Hematopoietic multipotent progenitor cell treated with erythropoietin and hydrocortisone succinate and interleukin-3 and kit ligand, for 6 days (in vitro differentiated cells): ENCODE measurements at regions not wholly inside any gene's neighbourhood (a gene's known extent, or its start where the extent isn't known, plus 50 kb on each side); places are given as distances from the start of the nearest gene placed in this dataset.
A peak's percentile ranks its signal among the peaks of the same experiment; 100 is the strongest.
"Not testable (repeated sequence)": the region's sequence is repeated elsewhere in the genome, so short reads cannot be mapped to it uniquely, and the experiment has no call there.

Experiments
- DNase-seq: peaks from one replicate; pipeline ENCODE4 v3.0.0-alpha.2; 2015

GRCh38 chr6:60574723-60575122, 1711.3 kb downstream of the KHDRBS2 start:
- DNase-seq = not testable (repeated sequence)

DNA sequence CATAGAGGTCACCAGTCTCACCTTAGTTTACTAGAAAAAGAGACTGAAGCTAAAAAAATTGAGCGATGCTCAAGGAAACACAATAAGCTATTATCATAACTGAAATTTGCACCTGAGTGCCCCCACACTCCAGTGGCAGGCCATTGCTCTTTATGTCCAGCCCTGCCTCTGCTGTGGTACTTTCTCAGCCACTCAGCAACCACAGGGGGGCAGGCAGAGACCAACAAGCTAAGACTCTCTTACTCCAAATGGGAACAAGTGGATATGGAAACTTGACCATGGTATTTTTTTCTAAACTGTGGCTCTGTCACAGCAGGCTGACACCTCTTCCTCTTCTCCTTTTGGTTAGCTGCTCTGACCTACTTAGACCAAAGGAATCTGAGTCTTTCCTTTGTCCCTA, 1713.4 kb downstream of the KHDRBS2 start:
- not testable (repeated sequence) for DNase-seq

GRCh38 chr6:60571293-60572016, 1714.6 kb downstream of the KHDRBS2 start:
- not testable (repeated sequence) for DNase-seq

DNA sequence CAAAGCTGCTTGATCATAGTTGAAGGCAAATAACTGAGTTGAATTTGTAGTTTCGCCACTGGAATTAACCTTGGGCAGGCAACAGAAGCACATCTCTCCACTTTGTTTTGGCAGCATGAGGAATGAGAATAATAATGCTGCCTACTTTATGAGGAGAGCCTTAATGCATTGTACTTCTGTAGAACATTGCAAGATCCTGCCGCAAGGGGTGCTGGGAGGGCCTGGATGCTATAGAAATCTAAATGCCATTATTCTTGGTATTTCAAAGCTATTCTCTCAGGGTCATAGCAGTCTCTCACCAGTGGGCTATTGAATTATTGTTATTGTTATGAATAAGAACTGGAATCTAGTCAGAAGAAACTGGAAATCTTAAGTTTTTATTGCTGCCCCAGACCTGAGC, 1715.4 kb downstream of the KHDRBS2 start:
- DNase-seq = not testable (repeated sequence)

DNA sequence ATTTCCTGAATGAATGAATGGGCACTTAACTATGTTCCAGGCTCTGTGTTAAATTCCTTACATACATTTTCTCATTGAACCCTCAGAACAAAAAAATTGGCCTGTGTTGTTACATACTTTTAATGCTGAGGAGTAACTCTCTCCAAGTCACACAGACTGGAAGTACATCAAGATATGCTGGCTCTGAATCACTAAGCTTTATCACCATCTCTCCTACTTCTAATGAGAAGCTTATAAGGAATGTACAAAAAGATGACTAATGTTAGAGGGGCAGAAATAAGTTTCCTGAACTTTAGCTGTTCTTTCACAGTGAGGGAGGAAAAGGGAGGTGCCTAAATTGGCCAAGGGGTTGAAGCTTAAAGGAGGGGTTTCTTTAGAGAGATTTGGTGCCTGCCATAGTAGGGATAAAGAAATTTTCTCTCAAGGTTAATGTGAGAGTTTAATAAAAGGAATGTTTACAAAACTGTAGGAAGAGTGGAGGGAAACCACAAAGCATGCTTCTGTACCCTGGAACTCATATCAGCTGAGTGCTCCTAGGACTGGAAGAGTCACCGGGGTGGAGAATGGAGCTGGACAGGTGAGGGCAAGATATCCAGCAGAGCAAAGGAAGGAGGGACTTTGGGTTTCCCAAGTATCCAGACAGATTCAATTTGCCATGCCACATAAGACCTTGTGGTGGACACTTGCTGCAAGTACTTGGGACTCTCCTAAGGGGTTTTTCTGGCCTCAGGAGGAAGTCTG, 1718.4 kb downstream of the KHDRBS2 start:
- not testable (repeated sequence) for DNase-seq

DNA sequence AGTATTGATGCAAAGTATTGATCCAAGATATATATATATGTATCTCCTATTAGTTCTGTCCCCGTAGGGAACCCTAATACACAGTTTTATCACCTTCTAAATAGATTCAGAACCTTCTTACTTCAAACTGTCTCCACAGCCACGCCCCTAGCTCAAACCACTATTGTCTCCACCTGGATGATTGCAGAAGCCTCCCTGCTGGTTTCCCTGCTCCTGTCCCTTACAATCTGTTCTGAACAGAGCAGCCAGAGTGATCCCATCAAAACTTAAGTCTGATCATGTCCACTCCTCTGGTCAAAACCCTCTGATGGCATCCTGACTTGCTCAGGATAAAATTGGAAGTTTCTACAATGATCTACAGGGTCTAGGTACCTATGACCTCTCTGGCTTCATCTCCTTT, 1719.6 kb downstream of the KHDRBS2 start:
- not testable (repeated sequence) for DNase-seq

- DNase-seq = not testable (repeated sequence)
Measured at GRCh38 chr6:60559702-60560101, 1726.3 kb downstream of the KHDRBS2 start.

DNA sequence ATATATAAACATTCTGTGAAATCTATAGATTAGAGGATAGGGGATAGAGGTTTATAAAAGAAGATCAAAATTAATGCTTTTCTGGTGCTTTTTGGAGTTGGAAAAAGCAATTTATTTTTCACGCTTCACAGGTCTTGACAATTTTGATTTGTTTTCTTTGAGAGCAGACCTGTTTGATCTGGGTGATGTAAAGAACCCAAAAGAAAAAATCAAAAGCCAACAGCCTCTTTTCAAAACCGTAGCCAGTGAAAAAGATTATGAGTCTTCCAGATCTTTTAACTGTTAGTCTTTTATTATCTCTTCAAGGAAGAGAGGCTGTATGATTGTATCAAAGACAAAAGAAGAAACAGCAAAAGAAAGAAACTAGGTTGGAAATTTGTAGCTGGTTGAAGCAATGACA, 1738.7 kb downstream of the KHDRBS2 start:
- not testable (repeated sequence) for DNase-seq

DNA sequence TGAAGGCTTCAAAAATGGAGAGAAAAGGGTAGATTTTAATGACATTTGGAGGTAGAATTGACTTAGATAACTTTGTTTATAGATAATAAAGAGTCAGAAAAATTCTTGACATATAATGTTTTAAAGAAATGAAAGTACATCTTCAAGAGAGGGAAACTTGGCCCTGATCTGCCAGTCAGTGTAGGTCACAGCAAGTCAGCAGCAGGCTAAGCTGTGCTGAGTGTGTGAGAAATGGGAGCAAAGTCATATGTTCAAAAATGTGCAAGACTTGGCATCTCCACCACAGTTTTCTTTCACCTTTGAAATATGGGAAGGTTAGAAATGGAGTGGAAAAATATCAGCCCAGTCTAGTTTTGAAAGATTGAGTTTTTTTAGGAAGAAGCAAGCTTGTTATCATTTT, 1761.3 kb downstream of the KHDRBS2 start:
- DNase-seq = not testable (repeated sequence)

DNA sequence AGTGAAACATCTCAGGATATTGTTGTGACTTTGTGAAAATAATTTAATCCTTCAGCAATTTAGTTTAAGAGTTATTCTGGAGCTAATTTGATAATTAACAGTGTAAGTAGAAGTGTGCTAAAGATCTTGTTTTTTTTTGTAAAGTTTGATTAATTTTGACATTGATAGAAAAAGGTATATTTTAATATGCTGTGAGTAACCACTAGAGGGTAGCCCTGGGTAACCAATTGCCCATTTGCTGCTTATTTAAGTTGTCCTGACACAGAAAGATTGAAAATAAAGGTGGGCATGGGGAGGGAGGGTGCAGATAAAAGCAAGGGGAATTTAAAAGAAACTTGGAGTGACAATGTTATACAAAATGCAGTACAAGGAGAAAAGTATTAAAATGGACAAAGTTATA, 1808.3 kb downstream of the KHDRBS2 start:
- DNase-seq = peak; percentile 1

DNA sequence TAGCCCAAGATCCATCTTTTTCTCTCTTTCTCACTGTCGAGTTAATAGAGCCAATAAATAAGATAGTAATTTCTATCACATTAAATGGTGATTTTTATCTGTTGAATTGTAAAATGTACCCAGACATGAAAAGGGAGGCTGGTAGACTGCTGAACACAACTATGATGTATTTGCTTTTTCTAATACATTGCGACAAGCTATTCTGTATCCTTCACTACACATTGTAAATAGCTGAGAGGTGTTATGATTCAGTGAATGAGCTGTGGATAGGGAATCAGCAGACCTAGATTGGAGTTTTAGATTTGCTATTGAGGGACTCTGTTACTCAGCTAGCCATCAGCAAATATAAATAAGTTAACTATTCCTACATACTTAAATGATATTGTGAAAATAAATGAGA, 1812.2 kb downstream of the KHDRBS2 start:
- not testable (repeated sequence) for DNase-seq

- DNase-seq = not testable (repeated sequence)
Measured at GRCh38 chr6:60471426-60471825, 1814.6 kb downstream of the KHDRBS2 start.

GRCh38 chr6:60450428-60450827, 1835.6 kb downstream of the KHDRBS2 start:
- not testable (repeated sequence) for DNase-seq

- DNase-seq = not testable (repeated sequence)
Measured at GRCh38 chr6:60444532-60444931, 1841.5 kb downstream of the KHDRBS2 start.

DNA sequence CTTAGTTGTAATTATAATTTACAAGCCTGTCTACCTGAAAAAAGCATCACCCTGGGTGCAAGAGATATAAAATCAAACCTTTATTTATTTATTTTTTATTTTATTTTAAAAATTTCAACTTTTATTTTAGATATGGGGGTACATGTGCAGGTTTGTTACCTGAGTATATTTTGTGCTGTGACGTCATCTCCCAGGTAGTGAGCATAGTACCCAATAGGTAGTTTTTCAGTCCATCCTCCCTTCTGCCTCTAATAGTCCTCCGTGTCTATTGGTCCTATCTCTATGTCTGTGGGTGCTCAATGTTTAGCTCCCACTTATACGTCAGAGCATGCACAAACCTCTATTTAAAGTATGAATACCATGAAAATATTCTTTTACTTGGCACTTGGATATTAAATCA, 1846.3 kb downstream of the KHDRBS2 start:
- not testable (repeated sequence) for DNase-seq

DNA sequence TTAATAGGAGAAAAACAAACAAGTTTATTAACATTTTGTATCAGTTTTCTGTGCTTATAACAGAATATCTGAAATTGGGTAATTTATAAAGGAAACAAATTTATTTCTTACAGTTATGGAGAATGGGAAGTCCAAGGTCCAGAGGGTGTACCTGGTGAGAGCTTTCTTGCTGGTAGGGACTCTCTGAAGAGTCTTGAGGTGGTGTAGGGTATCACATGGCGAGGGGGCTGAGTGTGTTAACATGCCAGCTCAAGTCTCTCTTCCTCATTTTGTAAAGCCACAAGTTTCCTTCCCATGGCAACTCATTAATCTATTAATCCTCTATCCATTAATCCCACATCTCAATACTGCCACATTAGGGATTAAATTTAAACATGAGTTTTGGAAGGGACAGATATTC, 1863.3 kb downstream of the KHDRBS2 start:
- not testable (repeated sequence) for DNase-seq

GRCh38 chr6:60416118-60416517, 1869.9 kb downstream of the KHDRBS2 start:
- DNase-seq = not testable (repeated sequence)

DNA sequence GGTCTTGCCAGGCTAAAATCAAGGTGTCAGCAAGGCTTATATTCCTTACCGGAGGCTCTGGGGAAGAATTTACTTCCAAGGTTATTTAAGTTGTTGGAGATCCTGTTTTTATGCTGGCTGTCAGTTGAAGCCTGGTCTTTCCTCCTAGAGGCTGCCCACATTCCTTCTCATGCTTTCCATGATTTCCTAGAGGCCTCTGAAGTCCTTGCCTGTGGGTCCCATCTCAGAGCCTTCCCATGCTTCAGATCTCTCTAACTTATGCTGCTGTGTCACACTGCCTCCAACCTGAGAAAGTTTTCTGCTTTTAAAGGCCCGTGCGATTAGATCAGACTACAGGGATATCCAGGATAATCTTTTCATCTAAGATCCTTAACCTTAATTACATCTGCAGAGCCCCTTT, 1877.3 kb downstream of the KHDRBS2 start:
- not testable (repeated sequence) for DNase-seq

GRCh38 chr6:60403268-60403667, 1882.8 kb downstream of the KHDRBS2 start:
- DNase-seq = not testable (repeated sequence)

- not testable (repeated sequence) for DNase-seq
Measured at GRCh38 chr6:60402490-60402889, 1883.5 kb downstream of the KHDRBS2 start.

- not testable (repeated sequence) for DNase-seq
Measured at GRCh38 chr6:60395261-60395660, 1890.8 kb downstream of the KHDRBS2 start.

GRCh38 chr6:60392969-60393368, 1893.1 kb downstream of the KHDRBS2 start:
- DNase-seq = not testable (repeated sequence)

DNA sequence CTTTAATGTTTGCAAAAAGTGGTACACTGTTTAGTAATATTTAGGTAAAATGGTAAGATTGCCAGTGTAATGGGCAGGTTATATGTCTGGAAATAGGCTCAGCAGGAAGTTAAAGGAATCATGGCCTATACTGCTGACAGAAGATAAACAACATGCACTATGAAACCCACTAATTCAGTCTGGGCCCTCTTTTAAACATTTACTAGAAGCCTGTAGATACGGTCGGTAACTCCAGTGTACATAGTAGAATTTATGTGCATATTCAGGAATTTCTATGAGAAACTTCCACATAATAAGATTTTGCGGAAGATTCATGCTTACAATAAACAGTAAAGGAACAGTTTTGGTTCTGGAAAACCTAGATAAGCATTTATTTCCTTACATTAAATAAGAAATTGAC, 1896.9 kb downstream of the KHDRBS2 start:
- DNase-seq = not testable (repeated sequence)

DNA sequence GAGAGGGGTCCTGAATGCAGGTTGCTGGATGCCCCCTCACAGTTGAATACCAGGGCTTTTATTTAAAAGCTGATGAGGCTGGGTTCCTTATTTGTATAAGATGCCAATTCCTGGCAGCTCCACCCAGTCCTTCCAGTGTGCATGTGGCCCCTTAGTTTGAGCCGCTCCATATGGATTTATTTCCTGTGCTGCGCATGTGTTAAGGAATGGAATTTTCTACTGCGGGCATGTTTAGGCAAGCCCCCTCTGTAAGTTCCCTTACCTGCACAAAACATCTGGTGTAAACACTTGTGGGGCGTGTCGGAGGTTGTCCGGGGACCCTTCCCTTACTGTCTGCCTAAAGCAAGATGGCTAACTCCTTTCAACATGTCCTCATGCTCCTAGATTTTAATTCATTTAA, 1901.4 kb downstream of the KHDRBS2 start:
- not testable (repeated sequence) for DNase-seq
